Activated effector memory CD4-positive, alpha-beta T cell treated with anti-CD3 and anti-CD28 coated beads, Interleukin-2, amount 50 U/mL, for 16 hours (primary cell): ENCODE measurements at regions not wholly inside any gene's neighbourhood (a gene's known extent, or its start where the extent isn't known, plus 50 kb on each side); places are given as distances from the start of the nearest gene placed in this dataset.

Experiments
- DNase-seq: peaks from one replicate; pipeline ENCODE4 v3.0.0-alpha.2; 2020

DNA sequence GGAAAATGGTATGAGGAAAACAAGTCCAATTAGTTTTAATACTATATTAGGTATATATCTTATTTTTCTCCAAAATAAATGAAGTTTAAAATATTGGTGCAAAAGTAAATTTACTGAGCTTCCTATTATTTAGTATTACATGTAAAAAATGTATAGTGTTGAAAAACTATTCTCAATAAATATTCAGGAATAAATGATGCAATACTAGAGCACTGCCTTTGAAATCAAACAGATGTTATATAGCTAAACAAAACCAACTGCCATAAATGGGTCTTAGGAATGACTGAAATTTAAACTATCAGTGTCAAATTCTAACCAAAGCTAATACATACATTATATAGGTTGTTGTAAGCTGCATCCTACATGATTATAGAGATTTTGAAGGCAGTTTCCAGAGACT lies 1434.0 kb upstream of the LRRTM3 start:
- no peak for DNase-seq

DNA sequence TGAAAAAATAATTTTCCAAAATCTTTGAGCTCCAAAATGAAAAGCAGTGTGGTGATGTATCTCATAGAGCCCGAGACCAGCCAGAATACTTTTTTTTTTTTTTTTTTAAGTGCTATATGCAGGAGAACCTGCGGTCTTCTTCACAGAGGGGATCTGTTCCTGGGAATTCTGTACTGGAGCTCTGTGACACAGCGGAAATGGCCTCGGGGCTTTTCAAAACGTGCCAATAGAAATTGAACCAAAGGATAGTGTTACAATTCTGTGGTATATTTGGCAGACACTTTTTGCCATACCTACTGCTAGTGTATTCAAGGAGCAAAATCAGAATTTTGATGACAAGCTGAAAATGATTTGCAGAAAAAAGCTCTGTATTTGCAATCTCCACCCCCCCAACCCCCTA lies 1429.3 kb upstream of the LRRTM3 start:
- DNase-seq: no peak

DNA sequence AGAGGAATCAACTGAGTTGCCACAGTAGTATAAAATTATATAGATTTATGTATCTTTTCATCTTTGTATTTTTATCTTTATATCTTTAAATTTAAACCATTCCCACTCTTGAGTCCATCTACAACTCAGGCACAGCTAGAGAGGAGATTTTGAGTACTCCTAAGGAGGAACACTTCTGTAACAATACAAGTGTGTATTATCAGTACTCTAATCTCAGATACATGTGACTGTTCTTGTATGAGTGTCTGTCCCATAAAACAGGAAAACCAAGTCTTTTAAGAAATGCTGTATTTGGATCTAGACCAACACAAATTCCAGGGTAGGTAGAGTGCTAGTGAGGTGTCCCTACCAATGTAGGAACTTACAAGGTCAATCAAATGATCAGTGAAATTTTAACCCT lies 1428.0 kb upstream of the LRRTM3 start:
- no peak for DNase-seq

DNA sequence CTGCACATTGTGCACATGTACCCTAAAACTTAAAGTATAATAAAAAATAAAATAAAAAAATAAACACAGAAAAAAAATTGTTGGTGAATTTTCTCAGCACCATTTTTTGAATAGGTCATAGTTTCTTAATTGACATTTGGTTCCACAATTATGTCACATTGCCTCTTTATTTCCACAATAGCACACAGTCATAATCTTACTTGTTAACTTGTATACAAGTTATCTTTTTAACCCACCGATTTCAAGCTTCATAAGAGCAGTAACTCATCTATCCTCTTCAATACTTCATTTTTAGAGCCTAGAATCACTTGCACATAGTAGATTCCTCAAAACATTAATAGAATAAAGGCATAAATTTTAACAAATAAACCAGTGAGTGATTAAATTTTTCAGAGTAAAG lies 1425.1 kb upstream of the LRRTM3 start:
- no peak for DNase-seq

DNA sequence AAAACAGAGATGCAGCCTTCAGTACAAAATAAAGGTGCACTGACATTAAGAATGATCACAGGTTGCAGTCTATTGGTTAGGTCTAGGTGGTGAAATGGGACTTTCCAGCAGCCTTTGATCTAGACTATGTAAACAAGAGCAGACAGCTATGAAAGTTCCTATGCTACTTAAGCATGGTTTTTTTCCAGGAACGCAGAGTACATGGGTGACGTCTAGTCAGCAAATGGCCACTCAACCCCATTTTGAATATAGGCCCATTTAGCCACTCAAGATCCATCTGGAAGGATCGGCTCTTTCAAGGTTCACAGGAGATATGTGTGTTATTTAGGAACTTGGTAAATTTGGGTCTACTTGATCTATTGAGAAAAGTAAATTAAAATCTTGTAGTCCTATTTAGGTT lies 1424.6 kb upstream of the LRRTM3 start:
- DNase-seq: no peak

DNA sequence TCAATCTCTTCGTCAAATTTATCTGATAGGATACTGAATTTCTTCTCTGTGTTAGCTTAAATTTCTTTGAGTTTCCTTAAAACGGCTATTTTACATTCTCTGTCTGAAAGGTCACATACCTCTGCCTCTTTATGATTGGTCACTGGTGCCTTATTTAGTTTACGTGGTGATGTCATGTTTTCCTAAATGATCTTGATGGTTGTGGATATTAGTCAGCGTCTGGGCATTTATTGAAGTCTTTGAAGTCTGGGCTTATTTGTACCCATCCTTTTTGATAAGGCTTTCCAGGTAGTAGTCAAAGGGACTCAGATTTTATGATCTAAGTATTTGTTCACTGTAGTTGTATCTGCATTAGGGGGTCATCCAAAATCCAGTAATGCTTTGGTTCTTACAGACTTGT lies 1407.5 kb upstream of the LRRTM3 start:
- DNase-seq: no peak

DNA sequence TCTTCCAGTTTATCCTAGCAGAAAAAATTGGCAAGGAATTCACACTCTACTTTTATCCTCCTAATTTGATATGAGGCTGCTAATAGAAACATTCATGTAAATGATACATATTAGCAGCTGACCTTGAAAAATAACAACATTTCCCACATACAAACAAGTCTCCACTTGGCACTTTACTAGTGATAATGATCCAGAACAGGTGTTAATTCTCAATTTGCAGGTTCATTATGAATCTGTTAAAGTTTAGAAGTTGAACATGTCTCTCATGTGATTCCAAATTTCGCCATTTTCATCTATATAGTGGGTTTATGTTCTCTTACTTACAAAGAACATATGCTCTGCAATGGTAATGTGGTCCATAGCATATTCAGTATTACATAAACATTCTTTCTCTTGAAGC lies 1396.8 kb upstream of the LRRTM3 start:
- DNase-seq: no peak

DNA sequence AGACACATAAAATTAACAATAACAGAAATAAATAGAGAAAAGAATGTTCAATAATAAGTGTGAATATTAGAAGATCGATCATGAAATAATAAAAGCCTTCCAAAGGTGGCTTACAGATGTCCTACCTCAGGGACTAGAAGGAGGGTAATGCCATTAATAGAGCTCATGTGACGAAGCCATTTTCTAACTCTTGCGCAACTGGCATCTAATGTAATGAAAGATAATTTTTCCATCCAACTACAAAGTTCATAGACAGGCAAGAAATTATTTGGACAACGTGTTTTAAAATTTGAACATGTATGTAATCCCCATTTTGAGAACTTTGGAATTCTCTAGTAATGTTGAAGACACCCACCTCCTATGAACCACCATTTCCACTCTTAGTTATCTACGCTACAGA lies 1394.3 kb upstream of the LRRTM3 start:
- no peak for DNase-seq

DNA sequence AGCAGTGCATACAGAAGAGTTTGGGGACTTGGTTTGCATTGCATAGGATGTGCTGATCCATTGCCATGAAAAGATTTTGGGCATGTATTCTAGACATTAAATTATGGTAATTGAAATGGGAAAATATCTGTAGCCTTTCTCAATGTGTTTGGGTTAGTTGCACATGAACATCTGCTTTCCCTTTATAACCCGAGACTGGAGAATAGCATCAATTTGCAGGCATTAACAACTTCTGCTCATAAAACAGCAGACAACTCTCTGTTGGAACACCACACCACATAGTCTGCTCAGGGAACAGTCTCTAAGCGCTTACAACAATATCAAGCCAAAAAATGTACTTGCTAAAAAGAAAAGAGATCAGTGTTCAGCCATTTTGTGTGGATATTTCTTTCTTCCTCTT lies 1391.1 kb upstream of the LRRTM3 start:
- no peak for DNase-seq

DNA sequence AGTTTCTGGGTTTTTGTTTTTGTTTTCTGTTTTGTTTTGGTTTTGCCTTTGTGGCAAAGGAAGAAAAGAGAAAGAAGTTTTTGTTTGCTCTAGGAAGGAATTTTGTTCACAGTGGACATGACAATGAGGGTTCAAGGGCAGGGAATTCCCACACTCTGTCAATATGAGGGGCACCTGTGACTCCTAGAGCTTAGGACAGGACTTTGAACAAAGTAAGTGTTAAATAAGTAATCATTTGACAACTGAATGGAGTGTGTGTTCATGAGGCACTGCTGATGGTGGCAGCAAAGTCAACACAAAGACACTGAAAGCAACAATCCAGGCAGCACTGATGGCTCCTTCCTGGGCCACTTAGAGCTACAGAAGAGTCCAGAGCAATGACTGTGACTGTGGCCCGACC lies 1381.1 kb upstream of the LRRTM3 start:
- DNase-seq: no peak

DNA sequence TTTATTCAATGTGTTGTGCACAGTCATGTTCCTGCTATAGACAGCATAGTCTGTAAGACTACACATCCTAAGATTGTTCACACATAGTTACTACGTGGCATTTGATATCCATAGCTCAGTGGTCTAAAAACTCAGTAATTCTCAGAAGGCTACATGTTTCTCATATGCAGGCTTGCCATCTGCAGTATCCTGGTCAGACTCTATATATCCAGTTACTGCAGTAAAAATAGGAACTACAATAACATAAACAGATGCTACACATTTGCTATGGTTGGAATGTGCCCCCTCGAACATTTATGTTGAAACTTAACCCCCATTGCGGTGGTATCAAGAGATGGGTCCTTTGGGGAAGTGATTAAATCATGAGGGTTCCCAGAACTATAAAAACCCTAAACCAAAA lies 1377.8 kb upstream of the LRRTM3 start:
- no peak for DNase-seq

DNA sequence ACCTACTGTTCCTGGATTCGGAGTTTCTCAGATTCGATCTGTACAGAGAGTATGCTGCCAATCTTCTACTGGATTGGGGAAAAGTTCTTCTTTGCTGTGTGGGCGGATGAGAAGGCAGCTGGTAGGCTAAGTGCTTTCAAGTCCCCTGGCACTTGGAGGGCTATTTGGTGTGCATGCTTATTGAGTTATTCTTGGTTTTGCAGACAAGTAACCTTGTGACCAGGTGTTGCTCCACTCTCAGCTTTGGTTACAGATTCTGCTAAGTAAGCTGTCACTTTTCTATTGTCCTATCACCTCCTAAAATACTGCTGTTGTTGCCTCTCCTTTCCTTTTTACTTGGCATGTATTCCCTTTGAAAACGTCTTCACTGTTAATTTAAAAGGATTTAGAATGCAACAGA lies 1375.1 kb upstream of the LRRTM3 start:
- no peak for DNase-seq

DNA sequence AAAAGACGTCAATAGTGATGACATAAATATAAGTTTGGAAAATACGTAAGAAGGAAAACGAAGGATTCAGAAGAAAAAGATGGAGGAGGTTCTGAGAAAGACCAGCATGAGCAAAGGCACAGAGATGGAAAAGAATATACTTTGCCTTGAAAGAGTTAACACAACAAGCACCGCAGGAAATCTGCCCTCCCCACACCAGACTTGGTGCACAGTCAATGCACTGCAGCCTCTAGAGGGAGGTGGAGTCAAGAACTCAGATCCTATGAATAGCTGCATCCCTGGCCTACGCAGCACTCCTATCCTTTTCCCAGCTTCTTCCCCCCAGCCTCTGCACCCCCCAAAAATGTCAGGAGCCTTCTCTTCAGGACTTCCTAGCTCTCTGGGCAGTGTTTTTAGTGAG lies 1370.6 kb upstream of the LRRTM3 start:
- no peak for DNase-seq

DNA sequence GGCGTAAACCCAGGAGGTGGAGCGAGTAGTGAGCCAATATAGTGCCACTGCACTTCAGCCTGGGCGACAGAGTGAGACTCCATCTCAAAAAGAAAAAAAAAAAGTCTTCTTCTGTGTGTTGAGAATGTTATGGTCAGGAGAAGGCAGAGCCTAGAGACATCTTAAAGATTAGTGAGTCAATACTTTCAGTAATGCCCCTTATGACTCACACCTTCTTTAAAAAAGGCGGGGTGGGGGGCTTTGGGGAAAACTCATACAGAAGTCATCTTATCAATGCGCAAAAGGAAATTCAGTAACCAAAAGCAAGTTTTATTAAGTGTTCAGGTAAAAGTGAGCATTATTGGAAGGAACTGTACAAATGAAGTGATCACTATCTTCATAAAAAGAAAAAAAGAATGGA lies 1369.8 kb upstream of the LRRTM3 start:
- no peak for DNase-seq

DNA sequence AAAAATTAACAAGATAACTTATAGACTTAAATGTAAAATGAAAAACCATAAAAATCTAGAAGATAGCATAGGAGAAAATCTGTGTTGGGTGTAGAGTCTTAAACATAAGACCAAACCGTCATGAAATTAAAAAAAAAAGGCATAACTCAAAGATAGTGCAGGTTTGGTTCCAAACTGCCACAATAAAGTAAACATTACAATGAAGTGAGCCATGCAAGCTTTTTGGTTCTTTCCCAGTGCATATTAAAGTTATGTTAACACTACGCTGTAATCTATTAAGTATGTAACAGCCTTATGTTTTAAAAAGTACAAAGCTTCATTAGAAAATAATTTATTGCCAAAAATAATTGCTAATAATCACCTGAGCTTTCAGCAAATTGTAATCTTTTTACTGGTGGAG lies 1366.5 kb upstream of the LRRTM3 start:
- no peak for DNase-seq

DNA sequence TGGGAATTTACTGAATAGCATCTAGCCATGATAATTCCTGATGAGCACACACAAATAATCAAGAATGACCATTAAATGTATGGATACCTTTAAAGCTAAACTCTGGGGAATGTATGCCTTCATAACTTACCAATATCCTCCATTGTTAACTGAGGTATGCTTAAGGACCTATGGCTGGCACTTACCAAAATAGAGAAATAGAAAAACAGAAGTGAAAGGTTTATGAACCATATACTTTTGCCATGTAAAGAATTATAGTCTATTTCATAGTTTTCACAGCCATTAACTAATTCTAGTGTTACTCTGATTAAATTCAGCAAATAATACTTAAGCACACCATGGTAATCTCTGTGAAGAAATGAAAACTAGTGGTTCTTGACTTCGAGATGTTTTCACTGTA lies 1360.6 kb upstream of the LRRTM3 start:
- DNase-seq: no peak

DNA sequence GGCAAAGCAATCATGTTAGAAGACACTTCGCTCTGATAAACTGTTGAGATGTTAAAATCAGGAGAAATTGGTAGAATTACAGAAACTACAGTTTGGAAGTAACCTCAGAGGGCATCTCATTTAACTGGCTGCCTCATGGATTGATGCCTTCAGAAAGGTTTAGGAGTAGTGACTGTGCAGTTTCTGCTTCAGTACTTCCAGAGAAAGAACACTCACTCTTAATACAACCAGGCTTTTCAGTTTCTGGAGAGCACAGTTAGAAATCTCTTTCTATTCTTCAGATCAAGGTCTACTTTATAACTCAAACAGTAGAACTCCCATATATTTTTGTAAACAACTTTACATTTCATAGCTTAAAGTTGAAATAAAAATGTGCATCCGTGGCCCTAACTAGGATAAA lies 1358.9 kb upstream of the LRRTM3 start:
- no peak for DNase-seq

DNA sequence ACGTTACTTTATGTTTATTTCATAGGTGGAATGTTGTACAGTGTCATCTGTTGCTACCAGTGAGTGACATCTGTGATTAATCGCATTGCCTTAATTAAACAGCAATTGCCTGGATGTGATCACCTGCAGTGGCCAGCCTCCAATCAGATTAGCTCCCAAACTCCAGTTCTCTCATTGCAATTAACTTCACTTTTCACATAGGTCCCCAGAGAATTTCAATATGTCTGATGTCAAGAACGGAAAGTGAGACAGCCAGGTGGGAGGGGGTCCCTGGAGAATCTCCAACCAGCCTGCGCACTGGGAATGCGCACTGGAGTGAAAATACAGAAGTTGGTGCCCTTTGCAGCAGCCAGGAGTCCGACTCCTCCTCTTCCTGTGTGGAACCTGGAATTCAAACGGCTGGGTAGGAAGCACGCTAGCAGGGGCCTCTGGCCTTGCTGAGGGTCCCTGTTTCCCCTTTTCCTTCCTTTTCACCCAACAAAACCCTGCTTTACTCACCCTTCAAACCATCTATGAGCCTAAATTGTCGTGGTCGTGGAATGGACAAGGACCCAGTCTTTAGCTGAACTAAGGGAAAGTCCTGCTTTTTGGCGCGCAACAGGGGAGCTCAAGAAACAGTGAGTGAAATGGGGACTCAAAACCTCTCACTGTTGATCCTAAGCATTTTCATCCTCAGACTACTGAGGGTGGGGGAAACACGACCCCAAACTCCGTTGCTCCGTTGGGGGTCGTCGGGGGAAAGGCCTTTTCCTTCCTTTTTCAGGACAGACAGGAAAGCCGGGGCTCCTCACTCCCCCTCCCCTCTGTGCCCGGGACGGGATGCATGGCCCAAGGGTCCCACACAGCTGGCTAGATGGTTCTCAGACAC lies 1355.5 kb upstream of the LRRTM3 start:
- no peak for DNase-seq

DNA sequence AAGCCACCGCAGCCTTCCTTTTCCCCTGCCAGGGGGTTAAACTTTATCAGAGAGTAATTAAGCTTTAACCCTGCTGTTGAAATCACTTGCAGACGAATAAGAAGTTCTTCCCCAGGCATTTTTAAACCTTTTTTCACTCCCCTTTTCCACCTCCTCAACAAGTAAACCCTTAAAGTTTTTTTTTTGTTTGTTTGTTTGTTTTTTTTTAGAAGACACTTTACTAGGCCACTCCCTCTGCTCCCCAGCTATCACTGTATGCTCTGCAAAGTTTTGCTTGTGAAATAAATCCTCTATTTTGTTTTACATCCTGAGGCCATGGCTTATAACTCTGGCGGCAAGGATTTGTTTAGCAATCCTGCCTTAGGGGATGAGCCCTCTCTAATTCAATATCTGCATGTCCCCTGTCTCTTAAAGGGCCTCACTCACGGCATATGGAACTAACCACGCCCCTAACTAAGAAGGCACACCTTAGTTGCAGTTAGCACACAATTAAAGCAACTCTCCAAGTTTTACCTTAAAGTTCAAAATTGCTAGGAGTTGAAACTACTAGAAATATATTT lies 1354.7 kb upstream of the LRRTM3 start:
- no peak for DNase-seq

DNA sequence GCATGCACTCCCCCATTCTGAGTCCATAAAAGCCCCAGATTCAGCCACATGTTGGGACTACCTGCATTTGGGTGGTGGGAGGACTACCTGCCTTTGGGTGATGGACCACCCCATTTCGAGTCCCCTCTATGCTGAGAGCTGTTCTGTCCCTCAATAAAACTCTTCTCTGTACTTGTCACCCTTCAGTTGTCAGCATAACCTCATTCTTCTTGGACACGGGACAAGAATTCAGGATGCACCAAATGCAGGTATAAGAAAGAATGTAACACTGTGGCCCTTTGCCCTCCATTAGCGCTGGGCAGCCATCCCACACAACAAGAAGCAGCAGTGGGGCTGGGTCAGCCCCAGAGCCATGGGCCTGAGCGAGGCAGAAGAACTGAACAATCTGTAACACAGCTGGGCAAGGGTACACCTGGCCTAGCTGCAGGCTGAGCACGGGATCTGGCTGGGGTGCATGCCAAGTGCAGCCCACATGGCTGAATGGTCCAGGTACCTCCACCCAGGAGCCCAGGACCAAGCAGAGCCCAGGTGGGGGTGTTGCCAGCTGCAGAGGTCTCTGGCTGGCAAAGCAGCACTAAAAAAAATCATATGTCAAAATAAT lies 1344.3 kb upstream of the LRRTM3 start:
- no peak for DNase-seq

DNA sequence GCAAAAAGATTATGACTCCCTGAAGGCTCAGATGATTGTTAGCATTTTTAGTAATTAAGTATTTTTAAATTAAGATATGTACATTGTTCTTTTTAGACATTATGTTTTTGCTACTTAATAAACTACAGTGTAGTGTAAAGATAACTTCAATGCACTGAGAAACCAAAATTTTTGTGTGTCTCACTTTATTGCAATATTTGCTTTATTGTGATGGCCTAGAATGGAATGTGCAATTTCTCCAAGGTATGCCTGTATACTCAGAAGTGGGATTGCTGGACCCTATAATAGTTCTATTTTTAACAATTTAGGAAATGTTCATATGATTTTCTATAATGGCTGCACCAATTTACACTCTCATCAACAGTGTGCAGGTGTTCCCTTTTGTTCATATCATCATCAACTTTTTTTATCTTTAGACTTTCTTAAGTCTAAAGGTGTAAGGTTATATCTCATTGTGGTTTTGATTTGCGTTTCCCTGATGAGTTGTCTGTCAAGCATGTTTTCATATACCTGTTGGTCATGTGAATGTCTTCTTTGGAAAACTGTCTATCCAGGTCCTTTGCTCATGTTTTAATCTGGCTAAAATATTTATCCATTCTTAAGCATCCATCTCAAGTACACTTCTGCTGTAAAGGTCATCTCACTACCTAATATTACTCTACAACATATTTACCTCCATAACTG lies 1323.5 kb upstream of the LRRTM3 start:
- no peak for DNase-seq

DNA sequence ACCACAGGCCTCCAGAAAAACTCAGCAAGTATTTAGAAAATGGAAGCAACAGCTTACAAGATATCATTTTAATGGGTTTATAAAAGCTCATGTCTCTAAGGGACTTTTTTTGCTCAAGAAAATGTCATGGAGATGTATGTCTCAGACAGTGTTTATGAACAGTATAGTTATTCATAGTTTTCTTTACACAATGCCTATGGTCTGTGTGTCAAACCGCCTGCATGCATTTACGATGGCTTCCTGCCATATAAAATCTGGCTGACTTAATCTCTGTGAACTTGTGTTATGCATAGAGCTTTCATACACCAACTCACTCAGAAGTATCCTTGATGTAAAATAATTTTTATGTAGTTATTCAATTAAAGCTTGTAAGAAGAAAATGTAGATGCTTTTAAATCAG lies 1314.2 kb upstream of the LRRTM3 start:
- no peak for DNase-seq

DNA sequence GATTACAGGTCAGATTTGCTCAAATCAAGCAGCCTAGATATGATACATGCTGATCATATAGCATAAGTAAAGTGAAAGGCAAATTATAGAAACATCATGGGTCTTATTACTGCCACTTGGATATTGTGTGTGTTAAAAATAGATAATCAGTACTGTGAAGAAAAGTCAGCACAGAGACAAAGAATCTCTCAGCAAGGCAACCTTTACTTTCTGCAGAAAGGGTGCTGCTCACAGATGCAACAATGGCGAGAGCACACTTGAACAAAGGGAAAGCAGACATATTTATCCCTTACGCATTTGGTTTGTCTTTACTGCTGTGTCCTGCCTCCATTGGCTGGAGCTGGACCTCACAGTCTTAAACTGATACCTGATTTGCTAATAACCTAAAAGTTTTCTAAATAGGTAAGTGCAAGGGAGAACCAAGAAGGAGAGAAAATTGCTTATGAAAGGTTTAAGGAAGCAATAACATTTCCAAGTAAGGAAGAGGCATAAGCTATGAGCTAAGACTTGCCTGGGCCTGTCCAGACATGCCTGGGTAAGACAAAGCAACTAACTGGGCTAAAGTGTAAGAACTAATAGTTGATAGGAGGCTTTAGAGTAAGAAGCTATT lies 1310.8 kb upstream of the LRRTM3 start:
- DNase-seq: no peak

DNA sequence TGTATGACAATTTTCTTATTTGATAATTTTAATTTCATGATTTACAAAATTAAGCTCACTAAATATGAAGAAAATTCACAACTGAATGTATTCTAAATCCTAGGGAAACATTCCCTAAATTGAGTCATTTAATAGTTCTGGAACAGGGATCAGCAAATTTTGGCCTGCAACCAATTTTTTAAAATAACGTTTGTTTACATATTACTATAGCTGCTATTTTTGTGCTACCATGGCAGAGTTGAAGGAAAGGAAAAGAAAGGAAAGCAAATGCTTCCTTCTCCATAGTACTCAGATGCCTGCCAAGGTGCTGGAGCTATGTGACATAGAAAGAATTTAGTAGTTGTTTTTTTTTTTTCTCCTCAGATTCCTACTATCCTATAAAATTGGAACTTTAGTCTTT lies 1307.7 kb upstream of the LRRTM3 start:
- DNase-seq: no peak
